A172 (cell line): ENCODE measurements at regions not wholly inside any gene's neighbourhood (a gene's known extent, or its start where the extent isn't known, plus 50 kb on each side); places are given as distances from the start of the nearest gene placed in this dataset.
A peak's percentile ranks its signal among the peaks of the same experiment; 100 is the strongest.

Experiments
- DNase-seq: peaks from one replicate; pipeline ENCODE4 v3.0.0-alpha.2; 2015; ENCODE audit warnings: low spot score

DNA sequence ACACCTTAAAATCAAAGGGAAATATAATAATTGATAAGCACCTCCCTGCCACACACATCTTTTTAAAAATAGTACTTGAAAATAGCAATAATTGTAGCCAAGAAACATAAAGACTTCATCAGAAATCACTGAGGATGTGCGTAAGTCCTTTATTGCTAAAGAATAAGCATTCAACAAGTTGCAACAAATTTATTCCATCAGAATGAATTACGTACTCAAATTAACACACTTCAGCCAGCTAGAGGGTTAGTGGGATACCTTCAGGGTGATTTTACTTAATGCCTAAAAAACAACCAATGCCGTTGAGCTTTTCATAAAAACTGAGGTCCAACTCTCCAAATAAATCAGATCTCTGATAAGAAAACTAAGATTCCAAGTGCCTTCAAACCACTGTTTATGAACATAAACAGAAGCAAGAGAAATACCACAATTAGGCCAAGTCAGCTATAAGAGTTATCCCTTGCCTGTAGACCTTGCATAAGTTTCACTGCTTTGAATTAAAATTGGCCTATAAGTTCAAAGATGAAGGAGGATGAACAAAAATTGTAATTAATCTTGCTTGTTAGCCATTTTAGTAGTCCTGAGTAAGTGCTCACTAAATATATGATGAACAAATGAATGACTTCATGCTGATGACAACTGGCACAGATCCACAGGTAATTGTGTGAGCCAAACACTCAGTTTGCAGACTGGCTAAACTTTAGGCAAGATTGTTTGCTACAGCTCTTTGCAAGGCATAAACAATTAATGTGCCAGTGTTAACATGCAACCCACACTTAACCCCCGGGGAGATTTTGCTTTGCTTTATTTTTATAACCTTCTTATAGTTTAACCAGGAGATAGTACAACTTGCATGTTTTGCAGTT lies 375.1 kb upstream of the THBS1 start:
- DNase-seq: no peak

DNA sequence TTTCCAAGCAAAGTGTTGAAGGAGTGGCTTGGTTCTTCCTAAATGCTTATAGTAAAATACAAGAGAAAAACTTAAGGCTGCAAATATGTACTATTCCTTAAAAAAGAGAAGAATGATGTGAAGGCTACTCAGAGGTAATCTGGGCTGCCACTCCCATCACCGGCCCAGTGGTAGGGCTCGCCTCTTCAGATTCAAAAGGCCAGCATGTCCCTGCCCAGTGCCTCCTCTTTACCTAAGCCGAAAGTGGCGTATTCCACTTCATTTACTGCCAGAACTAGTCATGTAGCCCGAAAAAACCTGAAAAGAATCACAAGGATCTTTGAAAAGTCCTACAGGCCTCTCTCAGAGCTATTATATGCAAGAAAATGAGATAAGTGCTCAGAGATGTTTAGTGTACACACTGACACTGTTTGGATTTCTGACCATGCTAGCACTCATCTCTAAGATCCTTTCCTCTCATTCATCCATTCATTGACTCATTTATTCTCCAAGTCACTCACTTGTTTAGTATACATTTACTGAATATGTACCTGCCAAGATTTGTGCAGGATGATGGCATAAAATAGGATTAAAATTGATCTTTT lies 373.3 kb upstream of the THBS1 start:
- DNase-seq: no peak

DNA sequence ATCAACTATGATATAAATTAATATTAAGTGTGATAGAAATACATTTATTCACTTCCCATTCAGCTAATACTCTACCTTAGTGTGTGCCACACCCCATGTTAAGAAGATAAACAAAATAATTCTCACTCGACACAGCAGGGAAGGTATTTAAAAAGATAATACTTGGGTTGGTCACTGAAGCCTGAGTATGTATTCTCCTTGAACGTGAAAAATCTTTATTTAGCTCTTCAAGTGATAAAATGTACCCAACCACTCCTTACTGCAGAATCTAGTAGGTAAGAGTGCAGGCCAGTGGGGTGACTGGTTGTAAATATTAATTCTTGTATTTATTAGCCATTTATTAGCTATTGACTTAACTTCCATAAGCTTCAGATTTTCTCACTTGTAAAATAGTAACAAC lies 372.7 kb upstream of the THBS1 start:
- no peak for DNase-seq

DNA sequence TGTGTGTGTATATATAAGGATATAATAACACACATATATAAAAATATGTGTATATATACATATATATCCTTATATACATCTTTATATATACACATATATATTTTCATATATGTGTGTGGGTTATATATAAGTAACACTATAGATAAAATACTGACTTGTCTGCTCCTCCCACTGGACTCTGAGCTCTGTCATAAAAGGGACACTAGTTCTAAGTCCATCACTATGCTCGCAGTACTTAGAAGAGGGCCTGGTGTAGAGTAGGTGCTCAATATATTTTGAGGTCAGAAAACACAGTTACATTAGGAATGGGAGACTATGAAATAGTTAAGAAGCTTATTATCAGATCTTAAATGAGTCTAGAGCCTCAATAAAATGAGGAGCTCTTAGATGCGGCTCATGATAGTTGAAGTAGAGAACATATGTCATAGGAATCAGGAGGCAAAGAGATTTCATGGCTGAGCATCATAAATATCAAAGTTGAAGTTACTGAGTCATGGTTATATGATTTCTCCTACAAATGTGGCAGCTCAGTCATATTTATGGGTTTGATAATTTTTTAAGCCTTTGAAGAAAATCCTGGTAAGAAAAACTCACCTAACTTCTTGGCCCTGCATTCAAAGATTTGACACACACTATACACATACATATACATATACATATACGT lies 371.2 kb upstream of the THBS1 start:
- DNase-seq: no peak

DNA sequence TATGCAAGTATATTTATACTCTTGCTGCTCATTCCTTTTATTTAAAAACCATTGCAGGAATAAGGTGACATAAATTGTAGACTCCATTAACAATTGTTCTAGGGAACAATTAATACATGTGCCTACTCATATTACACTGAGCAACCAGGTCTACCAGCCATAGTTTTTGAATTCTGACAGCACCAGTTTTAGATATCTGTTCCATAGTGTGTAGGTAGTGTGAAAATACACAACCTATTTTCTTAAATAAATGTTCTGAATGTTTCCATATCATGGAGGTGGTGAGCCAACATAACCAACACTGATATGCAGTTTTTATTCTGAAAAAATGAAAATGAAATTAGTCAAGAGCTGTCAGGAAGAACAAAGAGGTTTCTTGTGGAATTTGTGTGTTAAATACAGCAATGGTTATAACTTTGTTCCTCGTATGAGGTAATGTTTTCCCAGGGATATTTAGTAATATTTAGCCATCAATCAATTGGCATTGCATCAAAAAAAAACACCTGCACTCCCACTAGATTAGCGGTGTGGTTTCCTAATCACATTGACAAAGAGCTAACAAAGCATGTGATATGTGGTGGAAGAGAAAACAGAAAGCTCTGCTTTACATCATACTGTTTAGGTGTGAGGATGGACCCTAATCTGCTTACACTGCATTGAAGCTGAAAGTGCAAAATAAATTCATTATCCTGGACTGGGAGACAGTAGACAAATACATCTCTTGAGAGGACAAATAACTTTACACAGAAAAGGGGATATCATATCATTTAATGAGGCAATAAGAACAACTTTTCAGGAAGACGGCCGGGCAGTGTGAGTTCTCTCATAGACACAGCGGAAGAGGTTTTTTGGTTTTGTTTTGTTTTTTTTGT lies 369.5 kb upstream of the THBS1 start:
- no peak for DNase-seq

DNA sequence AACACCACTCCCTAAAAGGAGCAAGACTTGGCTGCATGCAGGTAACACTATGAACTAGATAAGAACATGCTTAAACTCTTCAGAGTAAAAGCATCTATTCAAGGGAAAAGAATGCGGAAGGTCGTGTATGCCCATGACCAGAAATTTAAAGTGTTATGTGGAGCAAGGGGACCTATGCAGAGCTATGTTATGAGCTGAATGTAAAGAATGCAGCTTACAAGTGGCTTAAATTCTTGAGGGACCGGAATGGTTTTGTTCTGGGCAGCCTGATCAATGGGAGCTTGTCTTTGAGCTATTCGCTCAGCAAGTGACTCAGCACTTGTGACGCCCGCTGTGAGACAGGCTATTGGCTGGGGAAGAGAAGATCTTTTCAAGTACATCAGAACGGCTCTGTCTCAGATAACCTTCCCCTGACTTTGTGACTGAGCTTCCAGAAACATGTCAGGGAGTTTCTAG lies 367.5 kb upstream of the THBS1 start:
- DNase-seq: peak; percentile 96

DNA sequence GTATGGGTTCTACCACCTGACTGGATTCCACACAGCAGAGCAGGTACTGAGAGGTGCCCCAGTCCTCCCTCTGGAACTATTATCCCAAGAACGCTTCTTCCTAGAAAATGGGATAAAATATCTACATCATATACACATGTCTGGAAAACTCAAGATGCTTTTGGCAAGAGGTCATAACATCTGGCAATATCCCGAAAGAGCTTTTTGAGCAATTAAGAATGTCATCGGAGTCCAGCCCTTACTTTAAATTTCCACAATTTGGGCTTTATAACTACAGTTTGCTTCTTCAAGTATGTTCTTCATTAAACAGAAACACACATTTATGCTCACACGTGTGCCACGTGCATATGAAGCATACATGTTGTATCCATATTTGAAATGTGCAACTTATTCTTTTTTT lies 365.9 kb upstream of the THBS1 start:
- no peak for DNase-seq

DNA sequence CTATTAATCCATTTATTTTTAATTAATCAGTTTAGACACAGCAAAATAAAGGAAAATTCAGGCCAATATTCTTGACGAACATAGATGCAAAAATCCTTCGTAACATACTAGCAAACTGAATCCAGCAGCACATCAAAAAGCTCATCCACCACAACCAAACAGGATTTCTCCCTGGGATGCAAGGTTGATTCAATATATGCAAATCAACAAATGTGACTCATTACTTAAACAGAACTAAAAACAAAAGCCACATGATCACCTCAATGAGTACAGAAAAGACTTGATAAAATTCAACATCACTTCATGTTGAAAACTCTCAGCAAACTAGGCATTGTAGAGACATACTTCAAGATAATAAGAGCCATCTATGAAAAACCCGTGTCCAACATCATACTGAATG lies 364.1 kb upstream of the THBS1 start:
- no peak for DNase-seq

DNA sequence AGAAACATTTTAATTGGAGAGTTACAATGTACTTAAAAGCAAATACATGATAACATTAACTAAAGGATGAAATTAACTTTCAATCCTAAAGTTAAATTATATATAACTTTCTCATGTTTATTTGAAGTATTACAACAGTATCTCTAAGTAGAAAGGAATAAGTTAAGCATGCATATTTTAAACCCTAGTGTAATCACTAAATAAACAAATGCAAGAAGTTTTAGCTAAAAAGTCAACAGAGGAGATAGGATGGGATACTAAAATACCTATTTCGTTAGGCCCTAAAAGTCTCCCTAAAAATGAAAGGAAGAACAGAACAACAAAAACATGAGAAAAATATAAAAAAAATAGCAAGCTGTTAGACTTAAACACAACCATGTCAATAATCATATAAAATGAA lies 361.3 kb upstream of the THBS1 start:
- DNase-seq: no peak

DNA sequence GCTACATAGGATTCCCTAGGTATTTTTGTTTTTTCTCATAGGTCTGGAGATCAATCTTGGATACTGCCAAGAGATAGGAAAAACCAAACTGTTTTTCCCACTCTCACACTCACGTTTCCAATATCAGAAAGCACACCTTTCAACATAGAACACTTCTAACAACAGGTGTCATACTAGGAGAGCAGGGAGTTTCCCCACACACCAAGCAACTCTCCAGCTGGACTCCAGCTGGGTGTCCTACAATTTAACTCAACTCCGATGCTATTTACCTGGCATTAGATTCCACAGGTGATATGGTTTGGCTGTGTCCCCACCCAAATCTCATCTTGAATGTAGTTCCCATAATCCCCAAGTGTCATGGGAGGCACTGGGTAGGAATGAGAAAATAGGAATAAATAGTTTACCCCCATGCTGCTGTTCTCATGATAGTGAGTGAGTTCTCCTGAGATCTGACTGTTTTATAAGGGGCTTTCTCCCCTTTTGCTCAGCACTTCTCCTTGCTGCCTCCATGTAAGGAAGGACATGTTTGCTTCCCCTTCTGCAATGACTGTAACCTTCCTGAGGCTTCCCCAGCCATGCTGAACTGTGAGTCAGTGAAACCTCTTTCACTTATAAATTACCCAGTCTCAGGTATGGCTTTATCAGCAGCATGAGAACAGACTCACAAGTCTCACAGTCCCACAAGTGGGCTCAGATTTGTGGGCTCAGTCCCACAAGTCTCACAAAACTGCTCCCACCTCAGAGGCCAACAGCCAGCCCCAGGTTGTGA lies 354.5 kb upstream of the THBS1 start:
- DNase-seq: no peak

DNA sequence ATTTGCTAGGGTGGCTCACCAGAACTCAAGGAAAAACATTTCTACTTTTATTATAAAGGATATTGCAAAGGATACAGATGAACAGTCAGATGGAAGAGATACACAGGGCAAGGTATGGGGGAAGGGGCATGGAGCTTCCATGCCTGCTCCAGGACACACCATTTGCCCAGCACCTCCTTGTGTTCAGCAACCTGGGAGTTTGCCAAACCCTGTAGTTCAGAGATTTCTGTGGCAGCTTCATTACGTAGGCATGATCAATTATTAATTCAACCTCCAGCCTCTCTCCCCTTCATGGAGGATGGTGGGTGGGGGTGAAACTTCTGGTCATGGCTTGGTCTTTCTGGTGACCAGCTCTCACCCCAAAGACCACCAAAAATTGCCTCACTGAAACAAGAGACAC lies 353.9 kb upstream of the THBS1 start:
- no peak for DNase-seq

DNA sequence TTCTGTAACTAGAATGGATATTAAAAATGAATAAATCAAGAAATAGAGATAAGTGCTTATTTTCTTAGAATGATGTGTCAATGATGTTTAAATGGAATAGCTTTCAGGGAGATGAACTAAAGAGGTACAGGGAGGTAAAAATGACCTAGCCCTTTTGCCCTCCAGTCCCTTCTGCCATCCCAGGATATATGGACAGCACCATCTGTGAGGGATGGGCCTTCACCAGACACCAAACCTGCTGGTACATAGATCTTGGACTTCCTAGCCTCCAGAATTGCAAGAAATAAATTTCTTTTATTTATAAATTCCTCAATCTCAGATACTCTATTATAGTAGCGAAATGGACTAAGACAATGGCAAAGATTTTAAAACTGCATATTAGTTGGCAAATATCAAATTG lies 352.0 kb upstream of the THBS1 start:
- DNase-seq: no peak

DNA sequence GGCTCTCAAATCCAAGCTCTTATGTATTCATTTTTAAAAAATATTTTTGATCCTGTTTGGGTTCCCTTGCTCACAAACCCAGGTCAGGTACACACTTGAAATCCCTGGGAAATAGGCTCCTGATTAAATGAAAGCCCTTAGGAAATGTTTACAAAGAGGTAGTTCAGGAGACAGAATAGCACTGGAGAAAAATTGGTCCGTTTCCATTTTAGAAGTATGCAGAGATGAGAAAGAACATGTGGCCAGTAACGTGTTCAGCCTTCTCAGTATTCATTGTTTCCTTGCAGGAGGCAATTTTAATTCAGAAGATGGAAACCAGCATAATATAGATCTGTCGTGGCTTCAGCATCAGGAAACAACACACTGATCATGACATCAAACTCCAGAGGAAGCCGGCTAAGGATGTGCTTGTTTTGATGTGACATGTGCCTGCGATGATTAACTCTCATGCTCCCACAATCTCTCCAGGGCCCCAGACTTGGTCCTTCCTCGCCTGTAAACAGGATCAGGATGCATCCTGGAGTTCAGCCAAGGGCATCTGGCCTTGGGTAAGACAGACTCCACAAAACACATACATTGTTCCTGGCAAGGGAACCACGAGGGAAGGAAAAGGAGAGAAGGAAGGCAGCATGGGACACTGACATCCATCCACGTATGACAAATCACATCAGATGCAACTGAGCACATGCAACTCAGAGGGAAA lies 350.5 kb upstream of the THBS1 start:
- no peak for DNase-seq

DNA sequence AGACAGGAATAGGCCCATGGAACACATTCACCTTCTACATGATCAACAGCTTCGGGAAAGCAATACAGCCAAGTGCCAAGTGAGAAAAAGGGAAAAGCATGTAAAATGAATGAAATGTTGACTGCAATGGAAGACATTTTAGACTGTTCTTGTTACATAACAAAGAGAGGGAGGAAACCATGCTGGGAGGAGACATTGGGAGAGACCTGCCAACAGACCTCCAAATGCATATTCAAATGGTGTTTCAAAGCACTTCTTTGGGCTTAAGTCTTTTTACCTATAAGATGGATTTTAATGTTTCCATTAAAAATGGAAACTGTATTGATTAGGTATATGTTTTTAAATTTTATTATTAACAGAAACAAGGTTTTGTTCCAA lies 350.0 kb upstream of the THBS1 start:
- DNase-seq: no peak

DNA sequence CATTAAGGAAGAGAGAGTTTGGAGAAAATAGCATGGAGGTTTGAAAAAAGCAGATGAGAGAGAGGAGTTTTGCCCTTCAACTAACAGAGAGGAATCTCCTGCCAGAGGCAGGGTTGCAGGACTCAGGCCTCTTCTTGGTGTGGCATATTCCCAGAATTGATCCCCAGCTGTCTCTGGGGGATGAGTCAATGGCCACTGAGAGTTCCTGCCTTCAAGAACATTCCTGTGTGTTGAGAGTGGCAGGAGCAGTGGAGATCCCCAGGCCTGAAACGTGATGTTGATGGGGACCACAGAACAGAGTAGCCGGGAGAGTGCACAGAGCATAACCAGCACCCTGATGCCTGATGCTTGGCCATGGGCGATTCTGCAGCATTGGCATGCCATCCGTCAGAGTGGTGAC lies 348.4 kb upstream of the THBS1 start:
- DNase-seq: peak; percentile 53

DNA sequence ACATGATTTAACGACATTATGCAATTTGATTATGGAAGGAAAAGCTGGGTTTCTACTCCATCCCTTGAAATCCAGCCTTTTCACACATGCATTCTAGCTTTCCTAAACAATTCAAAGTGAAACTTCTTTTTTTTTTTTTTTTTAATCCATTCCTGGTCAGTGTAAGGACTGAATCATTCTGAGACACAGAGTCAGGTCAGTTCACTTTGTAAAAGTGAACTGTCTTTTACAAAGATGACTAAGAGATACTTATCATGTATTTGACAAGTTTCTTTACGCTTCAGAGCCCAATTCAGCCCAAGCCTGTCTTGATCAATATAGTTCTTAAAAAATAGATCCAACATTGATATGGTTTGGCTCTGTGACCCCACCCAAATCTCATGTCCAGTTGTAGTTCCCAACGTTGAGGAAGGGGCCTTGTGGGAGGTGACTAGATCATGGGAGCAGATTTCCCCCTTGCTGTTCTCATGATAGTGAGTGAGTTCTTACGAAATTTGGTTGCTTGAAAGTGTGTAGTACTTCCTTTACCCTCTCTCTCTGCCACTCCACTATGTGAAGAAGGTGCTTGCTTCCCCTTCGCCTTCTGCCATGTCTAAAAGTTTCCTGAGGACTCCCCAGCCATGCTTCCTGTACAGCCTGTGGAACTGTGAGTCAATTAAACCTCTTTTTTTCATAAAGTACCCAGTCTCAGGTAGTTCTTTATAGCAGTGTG lies 345.6 kb upstream of the THBS1 start:
- peak; percentile 41 for DNase-seq

DNA sequence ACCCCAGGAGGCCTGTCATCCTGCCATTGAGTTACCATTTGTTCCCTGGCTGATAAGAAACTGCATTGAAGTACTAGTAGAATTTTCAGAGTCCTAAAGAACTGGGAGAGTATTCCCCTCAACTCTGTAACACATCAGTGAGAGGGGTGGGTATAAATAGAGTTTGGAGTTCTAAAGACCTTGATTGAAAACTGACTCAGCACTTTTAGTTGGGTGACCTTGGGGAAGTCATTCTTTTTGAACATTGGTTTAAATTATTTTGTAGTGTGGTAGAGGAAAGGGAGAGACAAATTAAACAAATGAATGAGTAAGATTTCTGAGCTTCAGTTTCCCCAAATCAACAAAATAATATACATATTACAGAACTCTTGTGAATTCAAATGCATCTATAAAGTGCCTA lies 344.5 kb upstream of the THBS1 start:
- no peak for DNase-seq

DNA sequence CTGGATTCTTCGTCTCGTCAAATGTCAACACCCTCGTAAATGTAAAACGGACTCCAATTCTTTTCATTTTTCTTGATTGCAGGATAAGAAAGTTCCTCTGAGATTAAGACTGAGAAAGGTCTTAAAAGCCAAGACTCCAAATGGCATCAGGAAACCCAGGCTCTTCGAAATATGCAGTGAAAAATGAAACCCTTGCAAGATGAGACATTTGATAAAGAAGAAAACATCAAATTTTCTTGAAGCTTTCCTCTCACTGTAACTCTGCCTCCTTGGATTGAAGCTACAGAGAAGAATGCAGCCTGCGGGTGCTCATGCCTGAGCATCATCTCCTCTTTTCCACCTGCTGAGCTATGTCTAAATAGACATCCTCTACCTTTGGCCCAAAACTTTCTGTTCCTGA lies 342.4 kb upstream of the THBS1 start:
- no peak for DNase-seq

DNA sequence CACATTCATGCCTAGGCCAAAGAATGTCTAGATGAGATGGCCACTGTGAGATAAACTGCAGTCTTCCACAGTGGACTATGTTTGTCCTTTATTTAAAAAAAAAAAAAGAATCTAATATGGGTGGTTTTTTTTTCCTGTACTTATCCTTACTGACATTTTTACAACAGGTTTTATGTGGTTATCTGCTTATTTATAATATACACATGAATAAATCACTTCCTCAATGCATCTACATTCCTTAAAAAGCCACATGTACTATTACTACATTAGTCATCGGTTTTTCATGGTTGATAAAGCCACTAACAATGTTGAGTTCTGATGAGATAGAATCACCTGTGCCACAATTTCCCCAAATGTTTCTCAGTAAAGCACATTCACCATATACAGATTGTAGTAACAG lies 341.3 kb upstream of the THBS1 start:
- DNase-seq: peak; percentile 82

DNA sequence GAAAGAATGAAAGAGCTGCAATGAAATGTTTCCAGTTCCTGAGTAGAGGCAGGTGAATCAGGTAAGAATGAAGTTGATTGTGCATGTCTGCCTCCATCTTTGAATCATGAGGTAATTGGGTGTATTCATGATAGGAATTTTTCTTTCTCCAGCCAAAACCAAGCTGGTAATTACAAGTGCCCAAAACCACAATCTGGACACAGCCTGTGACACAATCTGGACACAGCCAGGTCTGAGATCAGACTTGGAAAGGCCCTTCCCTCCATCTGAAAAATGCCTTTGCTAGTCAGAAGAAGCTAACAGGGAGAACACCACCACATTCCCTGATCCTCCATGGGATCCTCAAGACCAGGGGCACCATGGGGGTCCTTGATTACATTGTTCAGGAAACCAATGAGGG lies 338.5 kb upstream of the THBS1 start:
- peak; percentile 87 for DNase-seq
